ENCODE measurements at regions not wholly inside any gene's neighbourhood (a gene's known extent, or its start where the extent isn't known, plus 50 kb on each side); places are given as distances from the start of the nearest gene placed in this dataset.
A peak's percentile ranks its signal among the peaks of the same experiment; 100 is the strongest.

GRCh38 chr2:180360283-180360618, 353.2 kb upstream of the CWC22 start:
- no peak overlapping the region for H3K27ac ChIP-seq (ENCODE audit: low read depth, low read length)

GRCh38 chr2:180359522-180360282, 352.6 kb upstream of the CWC22 start:
- Mint-ChIP-seq H3K27ac (no peak overlapping the region), H3K27me3 (ENCODE audit: insufficient read depth) (peaks cover 8% of the 10 kb centered on the region), H3K4me1 (peaks cover 21% of the 10 kb centered on the region), H3K36me3 (ENCODE audit: low read depth) (no peaks in the 10 kb centered on the region), H3K9me3 (no peaks in the 10 kb centered on the region), H3K4me3 (no peak overlapping the region)
- Histone ChIP-seq H3K27me3 (ENCODE audit: control insufficient read depth, insufficient read depth, low read length, poor library complexity, severe bottlenecking) (peaks cover 19% of the 10 kb centered on the region), H3K4me3 (ENCODE audit: low read length) (no peak overlapping the region), H3K9me3 (ENCODE audit: control insufficient read depth, low read length) (no peaks in the 10 kb centered on the region), H3K27ac (ENCODE audit: low read depth, low read length) (no peak overlapping the region), H3K4me1 (ENCODE audit: control insufficient read depth, insufficient read depth, low read length) (no peaks in the 10 kb centered on the region), H3K36me3 (ENCODE audit: control insufficient read depth, insufficient read depth, low read length) (no peaks in the 10 kb centered on the region), H3K9ac (ENCODE audit: extremely low read depth, low read length, poor library complexity, severe bottlenecking) (no peak overlapping the region)
- TF ChIP-seq CTCF (conservative IDR thresholded peaks at IDR 0.05) = peak; percentile 65
- DNase-seq = peak; percentile 54
- 82% methylated on average over 1 of the region's 1 CpG; no CpG with 5 or more reads in 1 of the 2 experiments for WGBS, 2 experiments (ENCODE audit: insufficient coverage in 1 of 2, insufficient read length in 1 of 2)

More at GRCh38 chr2:180360283-180360618, 353.2 kb upstream of the CWC22 start:
- H3K4me1 Mint-ChIP-seq = peaks cover 23% of the 10 kb centered on the region
- DNase-seq = no peak
- Histone ChIP-seq H3K9me3 (ENCODE audit: control insufficient read depth, low read length) (no peaks in the 10 kb centered on the region), H3K9ac (ENCODE audit: extremely low read depth, low read length, poor library complexity, severe bottlenecking) (no peak overlapping the region), H3K4me3 (ENCODE audit: low read length) (no peak overlapping the region), H3K27me3 (ENCODE audit: control insufficient read depth, insufficient read depth, low read length, poor library complexity, severe bottlenecking) (peaks cover 19% of the 10 kb centered on the region), H3K36me3 (ENCODE audit: control insufficient read depth, insufficient read depth, low read length) (no peaks in the 10 kb centered on the region), H3K4me1 (ENCODE audit: control insufficient read depth, insufficient read depth, low read length) (no peaks in the 10 kb centered on the region)
- no peaks in the 10 kb centered on the region for H3K9me3 Mint-ChIP-seq
- TF ChIP-seq CTCF (conservative IDR thresholded peaks at IDR 0.05) = no peak
- peaks cover 8% of the 10 kb centered on the region for H3K27me3 Mint-ChIP-seq (ENCODE audit: insufficient read depth)
- 90% methylated on average over 2 of the region's 2 CpGs; no CpG with 5 or more reads in 1 of the 2 experiments for WGBS, 2 experiments (ENCODE audit: insufficient coverage in 1 of 2, insufficient read length in 1 of 2)
- H3K27ac Mint-ChIP-seq = no peak overlapping the region
- no peaks in the 10 kb centered on the region for H3K36me3 Mint-ChIP-seq (ENCODE audit: low read depth)
- H3K4me3 Mint-ChIP-seq = no peak overlapping the region

GRCh38 chr2:180358458-180358857, 351.4 kb upstream of the CWC22 start:
- Mint-ChIP-seq H3K9me3 (no peaks in the 10 kb centered on the region), H3K27me3 (ENCODE audit: insufficient read depth) (peaks cover 8% of the 10 kb centered on the region), H3K4me1 (peaks cover 26% of the 10 kb centered on the region), H3K27ac (no peak overlapping the region), H3K4me3 (no peak overlapping the region), H3K36me3 (ENCODE audit: low read depth) (no peaks in the 10 kb centered on the region)
- peaks cover 19% of the 10 kb centered on the region for H3K27me3 ChIP-seq (ENCODE audit: control insufficient read depth, insufficient read depth, low read length, poor library complexity, severe bottlenecking)
- H3K9ac ChIP-seq (ENCODE audit: extremely low read depth, low read length, poor library complexity, severe bottlenecking) = no peak overlapping the region
- no peak overlapping the region for H3K27ac ChIP-seq (ENCODE audit: low read depth, low read length)
- H3K4me1 ChIP-seq (ENCODE audit: control insufficient read depth, insufficient read depth, low read length) = no peaks in the 10 kb centered on the region
- no peaks in the 10 kb centered on the region for H3K36me3 ChIP-seq (ENCODE audit: control insufficient read depth, insufficient read depth, low read length)
- peak; percentile 61 for TF ChIP-seq CTCF (conservative IDR thresholded peaks at IDR 0.05)
- H3K9me3 ChIP-seq (ENCODE audit: control insufficient read depth, low read length) = no peaks in the 10 kb centered on the region
- no peak for DNase-seq
- WGBS, 2 experiments (ENCODE audit: insufficient coverage in 1 of 2, insufficient read length in 1 of 2) = 88 to 97% methylated on average over 1 to 2 of the region's 2 CpGs
- H3K4me3 ChIP-seq (ENCODE audit: low read length) = no peak overlapping the region
